CD14-positive monocyte (primary cell): ENCODE measurements at regions not wholly inside any gene's neighbourhood (a gene's known extent, or its start where the extent isn't known, plus 50 kb on each side); places are given as distances from the start of the nearest gene placed in this dataset.

Source experiments
- DNase-seq, 3 donors: peaks; one replicate each; pipeline ENCODE4 v3.0.0-alpha.2; 2011 to 2022
- H2AFZ ChIP-seq: 2 replicates; pipeline ENCODE4 v1.6.0; 2012; ENCODE audit warnings: mild to moderate bottlenecking, low read depth, low read length, inconsistent platforms; ENCODE audit not compliant: insufficient read depth, poor library complexity, severe bottlenecking
- H3K27ac ChIP-seq, 2 donors: 1 replicate in 1 of 2; 2 replicates in 1 of 2; pipeline ENCODE4 v1.5.1; 2012 to 2013; ENCODE audit warnings: low read length in 2 of 2, control low read depth in 1 of 2, inconsistent platforms in 1 of 2, low read depth in 1 of 2, mild to moderate bottlenecking in 1 of 2
- H3K27me3 ChIP-seq, 2 donors: one replicate each; pipeline versions ENCODE4 v1.6.0 to v1.6.1; 2011 to 2013; ENCODE audit warnings: low read length in 2 of 2; ENCODE audit not compliant: control insufficient read depth in 2 of 2, insufficient read depth in 2 of 2
- H3K36me3 ChIP-seq, 2 donors: replicated peaks in 1 of 2; 1 replicate in 1 of 2; 2 replicates in 1 of 2; pipeline versions ENCODE4 v1.5.1 to v1.6.1; 2012 to 2013; ENCODE audit warnings: low read length in 2 of 2, control low read depth in 1 of 2, inconsistent platforms in 1 of 2, mild to moderate bottlenecking in 1 of 2; ENCODE audit not compliant: insufficient read depth in 2 of 2, control insufficient read depth in 1 of 2
- H3K4me1 ChIP-seq, 2 donors: 1 replicate in 1 of 2; 2 replicates in 1 of 2; pipeline versions ENCODE4 v1.5.1 to v1.6.1; 2012 to 2013; ENCODE audit warnings: low read length in 2 of 2, control low read depth in 1 of 2, inconsistent platforms in 1 of 2, mild to moderate bottlenecking in 1 of 2, moderate library complexity in 1 of 2; ENCODE audit not compliant: insufficient read depth in 2 of 2, control insufficient read depth in 1 of 2
- H3K4me2 ChIP-seq: replicated peaks from 2 replicates; pipeline ENCODE3; 2012; ENCODE audit warnings: low read length, moderate library complexity, mild to moderate bottlenecking; ENCODE audit not compliant: poor library complexity, severe bottlenecking; ENCODE audit errors: extremely low read depth
- H3K4me3 ChIP-seq, 3 experiments: fragments of 200-600 bp in 1 of 3; sonication (generic) in 1 of 3; replicated peaks in 1 of 3; 1 replicate in 2 of 3; 2 replicates in 1 of 3; pipeline ENCODE4 v1.5.1; 2011 to 2013; ENCODE audit warnings: low read length in 3 of 3, mild to moderate bottlenecking in 3 of 3, control low read depth in 2 of 3, low read depth in 2 of 3, inconsistent platforms in 1 of 3, moderate library complexity in 1 of 3
- H3K79me2 ChIP-seq: 2 replicates; pipeline ENCODE4 v1.6.0; 2012; ENCODE audit warnings: mild to moderate bottlenecking, control low read depth, inconsistent platforms, low read length, moderate library complexity; ENCODE audit not compliant: insufficient read depth
- H3K9ac ChIP-seq: 2 replicates; pipeline ENCODE4 v1.6.0; 2017; ENCODE audit warnings: low read length, mild to moderate bottlenecking; ENCODE audit not compliant: insufficient read depth, poor library complexity, severe bottlenecking
- H3K9me3 ChIP-seq, 2 donors: replicated peaks in 1 of 2; 1 replicate in 1 of 2; 2 replicates in 1 of 2; pipeline versions ENCODE4 v1.5.1 to v1.6.1; 2012 to 2013; ENCODE audit warnings: low read length in 2 of 2, control low read depth in 1 of 2; ENCODE audit not compliant: control insufficient read depth in 1 of 2, insufficient read depth in 1 of 2
- H4K20me1 ChIP-seq: 2 replicates; pipeline ENCODE4 v1.6.0; 2012; ENCODE audit warnings: mild to moderate bottlenecking, low read length, control low read depth, moderate library complexity; ENCODE audit not compliant: insufficient read depth
- H3K27ac Mint-ChIP-seq, 7 donors: one replicate each; pipeline ENCODE4 v1.8.0; 2020; ENCODE audit warnings: mild to moderate bottlenecking in 7 of 7, mixed read lengths in 7 of 7, moderate library complexity in 6 of 7, inconsistent platforms in 2 of 7
- H3K27me3 Mint-ChIP-seq, 3 donors: one replicate each; pipeline ENCODE4 v1.8.0; 2021 to 2022; ENCODE audit warnings: low read depth in 3 of 3, mild to moderate bottlenecking in 3 of 3, mixed read lengths in 3 of 3, moderate library complexity in 3 of 3, inconsistent platforms in 1 of 3
- H3K36me3 Mint-ChIP-seq, 2 donors: one replicate each; pipeline ENCODE4 v1.8.0; 2020; ENCODE audit warnings: mixed read lengths in 2 of 2, inconsistent platforms in 1 of 2, mild to moderate bottlenecking in 1 of 2
- H3K4me1 Mint-ChIP-seq: one replicate; pipeline ENCODE4 v1.8.0; 2020; ENCODE audit warnings: mild to moderate bottlenecking, mixed read lengths
- H3K4me3 Mint-ChIP-seq, 2 donors: one replicate each; pipeline ENCODE4 v1.8.0; 2020; ENCODE audit warnings: mild to moderate bottlenecking in 2 of 2, mixed read lengths in 2 of 2, moderate library complexity in 1 of 2
- H3K9me3 Mint-ChIP-seq, 7 donors: one replicate each; pipeline ENCODE4 v1.8.0; 2020 to 2022; ENCODE audit warnings: mixed read lengths in 7 of 7, mild to moderate bottlenecking in 6 of 7, moderate library complexity in 6 of 7, inconsistent platforms in 2 of 7
- CTCF ChIP-seq: fragments of 200-600 bp; IDR thresholded peaks from one replicate; pipeline ENCODE4 v1.8.0; 2022; ENCODE audit warnings: antibody characterized with exemption, mild to moderate bottlenecking
- WGBS: methylation state at CpG from one replicate; pipeline ENCODE4 v1.1.5; 2013; ENCODE audit warnings: missing lambda C conversion rate; ENCODE audit not compliant: insufficient coverage; 5-methylcytosine and 5-hydroxymethylcytosine counted together
- intact Hi-C, 2 donors: fragments of 100-400 bp; cut with micrococcal nuclease; formaldehyde crosslinking; loops; one replicate each; pipeline versions ENCODE4 v1.15.0 to v1.15.1; 2023

DNA sequence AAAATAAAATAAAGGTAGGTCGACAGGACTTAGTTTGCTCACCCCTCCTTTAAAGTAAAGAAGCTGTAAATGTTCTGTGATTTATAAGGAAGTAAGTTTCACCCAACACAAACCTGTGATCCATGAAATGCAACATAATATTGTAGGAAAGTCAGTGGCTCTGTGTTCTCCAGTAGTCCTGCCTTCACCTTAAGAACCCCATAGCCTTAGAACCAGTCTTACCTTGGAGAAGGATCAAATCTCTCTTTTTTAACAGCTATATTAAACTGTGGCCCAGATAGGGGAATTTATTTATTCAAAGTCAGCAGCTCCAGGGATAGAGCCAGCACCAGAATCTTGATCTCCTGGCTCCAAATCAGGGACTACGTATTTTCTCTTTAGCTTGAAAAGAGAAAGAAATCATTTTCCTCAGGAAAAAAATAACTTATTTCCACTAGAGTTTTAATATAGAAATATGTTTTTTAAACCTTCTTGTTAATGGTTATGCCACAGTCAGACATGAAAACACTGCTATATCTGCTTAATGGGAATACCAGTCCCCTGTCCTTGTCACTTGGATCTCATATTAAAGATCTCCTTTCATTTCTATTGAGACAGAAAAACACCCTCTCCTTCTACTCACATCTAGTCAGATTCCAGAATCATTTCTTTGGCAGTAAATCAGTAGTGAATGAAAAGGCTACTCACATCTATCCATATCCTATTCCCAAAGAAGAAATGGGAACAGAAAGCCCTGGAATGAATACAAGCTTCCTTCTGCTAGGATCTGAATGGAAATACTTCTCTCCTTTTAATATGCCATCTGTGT lies 269.2 kb upstream of the TNC start:
- Mint-ChIP-seq H3K4me1 (no peaks in the 10 kb centered on the region), H3K4me3 (no peak overlapping the region), H3K9me3 (peaks cover 6 to 16% (median 13%) of the 10 kb centered on the region in 7 donors), H3K27me3 (no peaks in the 10 kb centered on the region), H3K36me3 (no peaks in the 10 kb centered on the region), H3K27ac (no peak overlapping the region)
- Histone ChIP-seq H3K4me3 (no peak overlapping the region), H3K9ac (no peak overlapping the region), H3K4me2 (no peak overlapping the region), H3K27ac (no peak overlapping the region), H3K36me3 (no peaks in the 10 kb centered on the region), H3K79me2 (no peaks in the 10 kb centered on the region), H2AFZ (no peak overlapping the region), H3K9me3 (peaks cover 16 to 22% of the 10 kb centered on the region in 2 donors), H3K4me1 (no peaks in the 10 kb centered on the region), H4K20me1 (no peaks in the 10 kb centered on the region), H3K27me3 (no peaks in the 10 kb centered on the region)
- no CpG with 5 or more reads among the region's 2 CpGs for WGBS
- intact Hi-C loops: no loop called here
- no peak for TF ChIP-seq CTCF
- DNase-seq: no peak

DNA sequence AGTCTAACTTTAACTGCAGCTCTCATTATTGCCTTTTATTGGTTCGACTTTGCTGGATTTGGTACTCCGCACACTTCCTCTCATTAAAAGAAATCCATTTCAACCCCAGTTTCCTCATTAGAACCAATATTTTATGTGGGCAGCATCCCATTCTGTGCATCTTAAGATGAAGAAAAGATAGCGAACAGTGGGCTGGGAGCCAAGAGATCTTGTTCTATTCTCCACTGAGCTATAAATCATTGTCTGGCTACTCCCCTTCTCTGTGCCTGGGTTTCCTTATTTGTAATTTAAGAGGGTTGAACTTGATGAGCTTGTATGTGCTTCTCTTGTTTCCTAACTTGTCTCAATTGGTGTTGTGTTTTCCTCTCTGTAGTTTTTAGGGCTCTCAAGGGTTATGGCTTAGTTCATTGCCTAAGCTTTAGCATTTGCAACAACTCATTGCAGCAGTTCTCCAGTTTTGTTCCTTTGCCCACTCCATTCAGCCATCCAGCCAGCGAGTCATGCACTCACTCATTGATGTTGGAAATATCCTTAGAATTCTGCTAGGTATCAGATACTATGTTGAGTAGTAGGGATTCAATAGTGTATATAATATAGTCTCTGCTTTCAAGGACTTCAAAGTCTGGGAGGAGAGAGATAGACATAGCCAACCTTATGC lies 273.3 kb upstream of the TNC start:
- H3K36me3 Mint-ChIP-seq: no peaks in the 10 kb centered on the region
- Histone ChIP-seq H3K4me2 (no peak overlapping the region), H3K4me1 (no peaks in the 10 kb centered on the region), H3K79me2 (no peaks in the 10 kb centered on the region), H3K36me3 (no peaks in the 10 kb centered on the region), H3K9me3 (no peaks in the 10 kb centered on the region), H2AFZ (no peak overlapping the region), H3K4me3 (no peak overlapping the region), H4K20me1 (no peaks in the 10 kb centered on the region), H3K27me3 (no peaks in the 10 kb centered on the region), H3K27ac (no peak overlapping the region), H3K9ac (no peak overlapping the region)
- intact Hi-C loops: no loop called here
- H3K4me1 Mint-ChIP-seq: no peaks in the 10 kb centered on the region
- DNase-seq: no peak
- no CpG with 5 or more reads among the region's 4 CpGs for WGBS
- H3K27ac Mint-ChIP-seq: no peak overlapping the region
- H3K4me3 Mint-ChIP-seq: no peak overlapping the region
- peaks cover 0 to 2% (median 0%) of the 10 kb centered on the region in 3 donors for H3K27me3 Mint-ChIP-seq
- no peak for TF ChIP-seq CTCF
- H3K9me3 Mint-ChIP-seq: peaks cover 0 to 6% (median 0%) of the 10 kb centered on the region in 7 donors
